Activated effector memory CD4-positive, alpha-beta T cell treated with anti-CD3 and anti-CD28 coated beads, Interleukin-2, amount 50 U/mL, for 16 hours (primary cell): ENCODE measurements at regions not wholly inside any gene's neighbourhood (a gene's known extent, or its start where the extent isn't known, plus 50 kb on each side); places are given as distances from the start of the nearest gene placed in this dataset.
"Not testable (repeated sequence)": the region's sequence is repeated elsewhere in the genome, so short reads cannot be mapped to it uniquely, and the experiment has no call there.

Source experiments
- DNase-seq: peaks from one replicate; pipeline ENCODE4 v3.0.0-alpha.2; 2020

DNA sequence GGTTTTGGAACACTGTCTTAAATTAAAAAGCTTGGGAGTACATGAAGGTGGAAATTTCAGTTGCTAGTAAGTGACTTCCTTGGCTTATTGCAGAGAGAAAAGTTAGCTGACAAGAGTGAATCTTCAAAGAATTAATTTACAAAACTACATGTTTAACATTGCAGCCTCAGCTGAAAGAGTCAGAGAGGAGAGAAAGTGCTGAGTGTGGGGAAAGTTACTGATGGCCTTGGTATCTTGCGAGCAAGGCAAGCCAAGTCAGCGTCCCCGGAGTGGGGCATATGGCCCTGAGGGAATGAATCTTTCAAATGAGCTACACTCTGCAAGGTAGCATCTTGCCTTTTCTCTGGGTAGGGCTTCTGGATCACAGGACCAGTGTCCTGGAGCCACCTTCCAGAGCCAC is 131.3 kb downstream of the LPIN1 start:
- DNase-seq, result peak; percentile 34

DNA sequence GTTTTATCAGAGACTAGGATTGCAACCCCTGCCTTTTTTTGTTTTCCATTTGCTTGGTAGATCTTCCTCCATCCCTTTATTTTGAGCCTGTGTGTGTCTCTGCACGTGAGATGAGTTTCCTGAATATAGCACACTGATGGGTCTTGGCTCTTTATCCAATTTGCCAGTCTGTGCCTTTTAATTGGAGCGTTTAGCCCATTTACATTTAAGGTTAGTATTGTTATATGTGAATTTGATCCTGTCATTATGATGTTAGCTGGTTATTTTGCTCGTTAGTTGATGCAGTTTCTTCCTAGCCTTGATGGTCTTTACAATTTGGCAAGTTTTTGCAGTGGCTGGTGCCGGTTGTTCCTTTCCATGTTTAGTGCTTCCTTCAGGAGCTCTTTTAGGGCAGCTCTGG is 138.8 kb downstream of the LPIN1 start:
- not testable (repeated sequence) for DNase-seq

- not testable (repeated sequence) for DNase-seq
Observed at GRCh38 chr2:11886899-11887298, 140.5 kb downstream of the LPIN1 start.

- DNase-seq, result no peak
Observed at GRCh38 chr2:11889101-11889850, 142.8 kb downstream of the LPIN1 start.

DNA sequence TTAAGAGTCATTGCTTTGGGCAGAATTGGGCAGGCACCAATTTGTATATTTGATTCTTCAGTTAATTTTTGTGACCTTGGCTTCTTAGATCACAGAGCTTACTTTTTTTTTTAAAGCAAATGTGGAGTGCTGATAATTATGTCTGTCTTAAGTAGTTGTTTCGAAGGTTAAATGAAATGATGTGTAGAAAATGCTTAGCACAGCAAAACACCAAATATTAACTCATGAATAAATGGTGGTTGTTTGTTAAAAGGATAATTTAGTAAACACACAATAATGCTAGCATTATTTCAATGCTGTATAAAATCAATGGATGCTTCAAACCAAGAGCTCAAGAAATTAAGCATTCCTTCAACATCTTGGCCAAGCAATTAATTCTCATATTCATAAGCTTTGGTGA is 143.4 kb downstream of the LPIN1 start:
- DNase-seq, result no peak

DNA sequence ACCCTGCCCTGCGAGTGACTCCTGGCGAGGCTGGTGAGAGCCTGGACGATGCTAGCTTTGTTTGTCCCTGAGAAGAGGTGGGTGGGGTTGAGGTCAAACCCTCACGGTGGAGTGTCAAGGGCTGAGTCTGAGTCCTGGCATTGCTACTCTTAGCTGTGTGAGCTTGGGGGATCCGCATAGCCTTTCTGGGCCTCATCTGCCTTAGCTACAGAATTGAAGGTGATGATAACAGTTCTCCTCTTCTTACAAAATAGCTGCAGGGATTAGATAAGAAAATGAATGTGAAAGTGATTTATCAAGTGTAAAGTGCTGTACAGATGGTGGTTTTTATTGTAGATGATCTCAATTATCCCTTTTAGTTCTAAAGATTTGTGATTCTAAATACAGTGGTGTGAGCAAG is 144.6 kb downstream of the LPIN1 start:
- DNase-seq, result no peak

DNA sequence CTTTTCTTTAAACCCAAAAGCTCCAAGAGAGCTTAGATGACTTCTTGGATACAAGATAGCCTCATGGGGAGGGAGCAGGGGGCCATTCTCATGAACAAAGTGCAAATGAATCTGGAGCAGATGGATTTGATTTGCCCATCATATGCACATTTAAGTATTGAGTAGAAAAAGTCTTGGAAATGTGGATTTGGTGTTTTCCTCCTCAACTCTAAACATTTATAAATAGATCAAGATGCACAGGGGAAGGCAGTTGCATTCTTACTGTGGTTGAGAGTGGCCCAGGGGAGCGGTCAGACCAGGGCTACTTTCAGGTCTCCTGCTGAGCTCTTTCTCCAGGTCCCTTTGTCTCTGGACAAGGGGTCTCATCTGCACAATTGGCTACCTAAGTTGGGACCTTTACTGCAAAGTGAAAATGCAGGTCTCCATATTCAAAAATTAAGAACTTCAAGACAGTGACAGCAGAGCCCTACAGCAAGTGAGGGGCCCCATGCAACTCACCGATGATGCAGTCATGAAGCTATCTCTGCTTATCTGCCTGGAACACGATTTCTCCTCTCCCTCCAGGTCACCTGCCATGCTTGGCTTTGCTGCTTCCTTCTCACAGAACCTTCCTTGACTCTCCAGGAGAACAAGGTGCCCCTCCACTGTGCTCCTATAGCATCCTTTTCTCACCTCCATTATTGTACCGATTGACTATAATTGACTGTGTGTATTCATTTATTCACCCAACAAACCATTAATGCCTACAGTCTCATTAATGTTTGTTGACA is 145.4 kb downstream of the LPIN1 start:
- DNase-seq, result no peak

- DNase-seq, result no peak
Observed at GRCh38 chr2:11896386-11896785, 150.0 kb downstream of the LPIN1 start.

- DNase-seq, result no peak
Observed at GRCh38 chr2:11898576-11898975, 152.1 kb downstream of the LPIN1 start.

DNA sequence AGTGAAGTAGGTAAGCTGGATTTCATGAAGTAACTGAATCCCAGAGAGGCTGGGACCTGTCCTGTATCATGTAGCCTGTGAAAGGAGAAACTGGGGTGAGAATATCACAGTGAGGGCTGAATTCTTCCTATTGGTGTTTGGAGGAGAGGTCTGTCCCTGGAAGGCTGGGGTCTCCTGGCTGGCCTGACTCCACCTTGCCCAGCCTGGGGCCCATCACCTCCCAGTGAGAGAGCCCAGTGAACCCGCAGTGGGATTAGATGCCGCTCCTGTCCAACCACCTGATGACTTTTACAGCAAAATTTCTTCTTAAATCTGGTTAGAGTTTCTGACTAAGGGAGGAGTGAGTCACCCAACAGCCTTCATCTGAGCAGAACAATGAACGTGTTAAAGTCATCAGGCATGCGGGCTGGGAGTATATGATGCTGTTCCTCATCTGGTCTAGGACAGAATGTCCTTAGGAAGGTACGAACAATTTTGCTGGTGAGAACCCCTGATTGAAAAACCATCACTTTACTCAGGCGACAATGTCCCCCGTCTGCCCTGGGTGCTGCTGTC is 152.9 kb downstream of the LPIN1 start:
- no peak for DNase-seq

DNA sequence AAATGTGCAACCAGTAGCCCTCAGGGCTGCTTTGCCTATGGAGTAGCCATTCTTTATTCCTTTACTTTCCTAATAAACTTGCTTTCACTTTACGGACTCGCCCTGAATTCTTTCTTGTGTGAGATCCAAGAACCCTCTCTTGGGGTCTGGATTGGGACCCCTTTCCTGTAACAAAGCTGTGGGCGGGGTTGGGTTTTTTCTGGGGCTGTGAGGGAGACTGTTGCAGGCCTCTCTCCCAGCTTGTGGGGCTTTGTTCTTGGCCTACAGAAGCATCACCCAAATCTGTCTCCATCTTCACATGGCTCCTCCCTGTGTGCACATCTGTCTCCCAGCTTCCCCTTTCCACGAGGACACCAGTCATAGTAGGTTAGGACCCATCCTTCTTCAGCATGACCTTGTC is 154.5 kb downstream of the LPIN1 start:
- not testable (repeated sequence) for DNase-seq

DNA sequence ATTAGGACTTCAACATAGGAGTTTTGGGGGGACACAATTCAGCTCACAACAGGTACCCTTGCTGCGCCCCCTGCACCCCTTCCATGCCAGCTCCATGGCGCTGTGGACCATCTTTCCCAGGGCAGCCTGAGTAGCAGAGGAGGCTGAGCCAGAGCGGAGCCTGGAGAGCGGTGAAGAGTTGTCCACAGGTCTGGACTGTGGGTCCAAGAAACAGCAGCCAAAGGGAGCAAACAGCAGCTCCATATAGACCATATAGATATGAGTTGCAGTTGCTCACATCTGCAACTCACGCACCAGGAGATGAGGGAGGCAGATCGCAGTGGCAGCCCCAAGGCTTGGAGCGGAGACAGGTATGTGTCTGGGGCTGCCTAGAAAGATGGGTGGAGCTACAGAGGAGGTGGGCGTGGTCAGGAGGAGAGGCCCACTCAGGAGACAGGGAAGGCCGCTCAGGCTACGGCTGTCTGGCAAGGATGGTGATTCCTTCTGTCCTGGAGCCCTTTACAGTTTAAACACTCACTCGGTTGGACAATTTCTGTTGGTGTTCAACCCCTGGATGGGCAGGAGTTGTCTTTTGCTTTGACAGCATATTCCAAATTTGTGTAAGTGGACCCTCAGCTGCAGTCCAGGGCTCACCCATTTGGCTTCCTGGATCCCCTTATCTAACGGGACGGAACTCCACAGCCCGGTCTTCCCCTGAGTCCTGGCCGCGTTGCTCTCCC is 155.1 kb downstream of the LPIN1 start:
- DNase-seq, result no peak

GRCh38 chr2:11903085-11903606 is 156.7 kb downstream of the LPIN1 start:
- no peak for DNase-seq

DNA sequence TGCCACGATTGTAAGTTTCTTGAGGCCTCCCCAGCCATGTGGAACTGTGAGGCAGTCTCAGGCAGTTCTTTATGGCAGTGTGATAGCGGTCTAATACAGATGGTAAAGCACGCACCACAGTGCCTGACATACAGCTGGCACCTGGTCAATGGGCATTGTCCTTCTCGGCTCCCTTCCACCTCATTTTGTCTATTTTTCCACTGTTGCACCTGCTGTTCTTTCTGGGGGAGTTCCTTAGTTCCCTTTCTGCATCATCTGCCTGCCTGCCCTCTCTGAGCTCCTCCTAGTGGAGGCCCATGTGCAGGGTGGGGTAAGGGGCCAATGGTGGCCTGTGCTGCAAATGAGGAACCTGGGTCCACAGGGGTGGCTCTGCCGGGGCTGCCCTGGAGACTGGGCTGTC is 157.6 kb downstream of the LPIN1 start:
- DNase-seq, result no peak

DNA sequence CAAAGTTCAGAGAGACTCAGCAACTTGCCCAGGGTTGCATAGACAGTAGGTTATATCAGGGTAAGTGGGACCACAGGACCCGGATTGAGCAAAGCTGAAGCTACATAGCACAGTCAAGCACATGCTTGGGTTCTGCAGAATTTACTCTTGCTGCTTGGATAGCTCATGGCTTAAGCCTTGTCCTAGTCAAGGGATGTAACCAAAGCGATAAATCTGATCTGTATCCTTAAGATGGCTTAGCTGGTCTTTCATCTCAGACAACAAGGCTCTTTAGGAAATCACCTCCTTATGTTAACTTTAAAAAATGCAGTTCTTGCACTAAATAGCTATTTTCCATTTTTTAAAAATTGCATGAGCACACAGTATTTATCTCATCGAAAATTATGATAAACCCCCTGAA is 158.5 kb downstream of the LPIN1 start:
- DNase-seq, result no peak

DNA sequence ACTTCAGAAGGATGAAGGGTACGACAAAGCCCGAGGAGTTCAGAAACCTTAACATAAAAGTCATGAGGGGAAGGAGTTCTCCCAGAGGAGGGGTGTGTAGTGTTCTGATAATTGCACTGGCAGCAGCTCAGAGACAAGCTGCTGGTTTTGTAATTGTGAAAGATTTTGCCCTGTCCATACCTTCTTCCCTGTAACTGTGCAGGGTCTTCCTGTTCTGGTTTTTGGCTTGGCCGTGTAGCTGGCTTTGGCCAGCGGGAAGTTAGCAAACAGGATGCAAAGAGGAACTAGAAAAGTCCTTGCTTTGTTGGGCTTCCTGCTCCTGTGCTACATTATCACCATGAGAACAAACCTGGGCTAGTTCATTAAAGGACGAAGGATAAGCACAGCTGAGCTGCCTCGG is 160.8 kb downstream of the LPIN1 start:
- DNase-seq, result no peak

DNA sequence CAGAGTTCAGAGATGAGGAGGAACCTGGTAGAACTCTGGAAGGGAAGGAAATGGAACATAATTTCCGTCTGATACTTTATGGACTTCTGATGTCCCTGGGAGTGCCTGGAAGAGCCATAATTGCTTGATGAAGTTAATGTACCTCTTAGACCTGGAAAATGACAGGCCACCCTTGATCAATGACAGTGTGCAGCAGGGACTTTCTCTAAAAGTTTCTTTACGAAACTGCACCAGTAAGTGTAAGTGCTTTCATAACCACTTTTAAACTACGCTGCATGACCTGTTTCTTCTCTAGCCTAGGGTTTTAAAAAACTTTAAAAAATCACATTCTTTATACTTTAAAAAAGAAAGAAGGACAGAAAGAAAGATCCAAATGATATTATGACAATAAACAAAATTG is 164.5 kb downstream of the LPIN1 start:
- DNase-seq, result no peak

DNA sequence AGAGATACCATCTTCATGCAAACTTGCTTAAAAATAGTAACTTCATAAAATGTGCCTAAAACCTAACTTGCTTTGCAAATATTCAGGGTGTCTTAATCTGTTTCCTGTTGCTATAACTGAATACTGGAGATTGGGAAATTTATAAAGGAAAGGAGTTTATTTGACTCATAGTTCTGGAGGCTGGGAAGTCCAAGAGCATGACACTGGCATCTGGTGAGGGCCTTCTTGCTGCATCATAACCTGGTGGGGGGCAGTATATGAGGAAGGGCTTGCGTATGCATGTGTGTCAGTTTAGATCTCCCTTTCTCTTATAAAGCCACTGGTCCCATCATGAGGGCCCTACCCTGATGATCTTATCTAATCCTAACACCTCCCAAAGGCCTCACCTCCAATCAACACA is 166.5 kb downstream of the LPIN1 start:
- no peak for DNase-seq

- DNase-seq, result no peak
Observed at GRCh38 chr2:11914455-11914854, 168.0 kb downstream of the LPIN1 start.

- no peak for DNase-seq
Observed at GRCh38 chr2:11915650-11916049, 169.2 kb downstream of the LPIN1 start.

GRCh38 chr2:11919953-11920352 is 173.5 kb downstream of the LPIN1 start:
- no peak for DNase-seq

- no peak for DNase-seq
Observed at GRCh38 chr2:11920993-11921583, 174.7 kb downstream of the LPIN1 start.

GRCh38 chr2:11922294-11922693 is 175.9 kb downstream of the LPIN1 start:
- no peak for DNase-seq
